ENCODE measurements at regions not wholly inside any gene's neighbourhood (a gene's known extent, or its start where the extent isn't known, plus 50 kb on each side); places are given as distances from the start of the nearest gene placed in this dataset.
"Not testable (repeated sequence)": the region's sequence is repeated elsewhere in the genome, so short reads cannot be mapped to it uniquely, and the experiment has no call there.

GRCh38 chr3:155995525-155996370 lies 124.6 kb upstream of the KCNAB1 start:
- no peak overlapping the region for H3K4me3 ChIP-seq (ENCODE audit: low read depth, low read length)
- TF ChIP-seq, protein P1, sequence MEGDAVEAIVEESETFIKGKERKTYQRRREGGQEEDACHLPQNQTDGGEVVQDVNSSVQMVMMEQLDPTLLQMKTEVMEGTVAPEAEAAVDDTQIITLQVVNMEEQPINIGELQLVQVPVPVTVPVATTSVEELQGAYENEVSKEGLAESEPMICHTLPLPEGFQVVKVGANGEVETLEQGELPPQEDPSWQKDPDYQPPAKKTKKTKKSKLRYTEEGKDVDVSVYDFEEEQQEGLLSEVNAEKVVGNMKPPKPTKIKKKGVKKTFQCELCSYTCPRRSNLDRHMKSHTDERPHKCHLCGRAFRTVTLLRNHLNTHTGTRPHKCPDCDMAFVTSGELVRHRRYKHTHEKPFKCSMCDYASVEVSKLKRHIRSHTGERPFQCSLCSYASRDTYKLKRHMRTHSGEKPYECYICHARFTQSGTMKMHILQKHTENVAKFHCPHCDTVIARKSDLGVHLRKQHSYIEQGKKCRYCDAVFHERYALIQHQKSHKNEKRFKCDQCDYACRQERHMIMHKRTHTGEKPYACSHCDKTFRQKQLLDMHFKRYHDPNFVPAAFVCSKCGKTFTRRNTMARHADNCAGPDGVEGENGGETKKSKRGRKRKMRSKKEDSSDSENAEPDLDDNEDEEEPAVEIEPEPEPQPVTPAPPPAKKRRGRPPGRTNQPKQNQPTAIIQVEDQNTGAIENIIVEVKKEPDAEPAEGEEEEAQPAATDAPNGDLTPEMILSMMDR (IDR thresholded peaks at IDR 0.05; ENCODE audit: borderline replicate concordance, insufficient read depth, low read depth, low read length): peak; percentile 25; the same call in 1 of the 2 replicates

DNA sequence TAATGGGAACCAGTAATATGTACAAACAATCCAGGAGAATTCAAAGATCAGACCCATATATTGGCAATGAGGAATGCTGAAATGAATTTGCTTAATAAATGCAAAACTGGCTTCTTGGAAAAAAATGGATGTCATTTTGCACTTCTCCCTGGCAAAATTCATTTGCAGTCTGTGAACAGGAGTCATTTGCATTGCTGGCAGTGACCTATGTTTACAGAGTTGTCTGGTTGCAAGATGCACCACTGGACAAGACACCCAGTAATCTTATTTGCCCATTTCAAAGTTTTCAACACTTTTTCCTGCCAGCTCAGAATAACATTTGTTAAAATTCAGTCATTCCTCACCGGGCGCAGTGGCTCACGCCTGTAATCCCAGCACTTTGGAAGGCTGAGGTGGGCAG lies 123.5 kb upstream of the KCNAB1 start:
- TF ChIP-seq, protein P1 (IDR thresholded peaks at IDR 0.05; ENCODE audit: borderline replicate concordance, insufficient read depth, low read depth, low read length): no peak
- H3K4me3 ChIP-seq (ENCODE audit: low read depth, low read length): no peak overlapping the region

DNA sequence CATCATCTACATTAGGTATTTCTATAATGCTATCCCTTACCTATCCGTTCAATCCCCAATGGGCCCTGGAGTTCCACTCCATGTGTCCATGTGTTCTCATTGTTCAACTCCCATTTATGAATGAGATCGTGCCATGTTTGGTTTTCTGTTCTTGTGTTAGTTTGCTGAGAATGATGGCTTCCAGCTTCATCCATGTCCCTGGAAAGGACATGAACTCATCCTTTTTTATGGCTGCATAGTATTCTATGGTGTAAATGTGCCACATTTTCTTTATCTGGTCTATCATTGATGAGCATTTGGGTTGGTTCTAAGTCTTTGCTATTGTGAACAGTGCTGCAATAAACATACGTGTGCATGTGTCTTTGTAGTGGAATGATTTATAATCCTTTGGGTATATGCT lies 122.2 kb upstream of the KCNAB1 start:
- not testable (repeated sequence) for H3K4me3 ChIP-seq (ENCODE audit: low read depth, low read length)

GRCh38 chr3:156005736-156006135 lies 114.6 kb upstream of the KCNAB1 start:
- H3K4me3 ChIP-seq (ENCODE audit: low read depth, low read length): no peak overlapping the region

DNA sequence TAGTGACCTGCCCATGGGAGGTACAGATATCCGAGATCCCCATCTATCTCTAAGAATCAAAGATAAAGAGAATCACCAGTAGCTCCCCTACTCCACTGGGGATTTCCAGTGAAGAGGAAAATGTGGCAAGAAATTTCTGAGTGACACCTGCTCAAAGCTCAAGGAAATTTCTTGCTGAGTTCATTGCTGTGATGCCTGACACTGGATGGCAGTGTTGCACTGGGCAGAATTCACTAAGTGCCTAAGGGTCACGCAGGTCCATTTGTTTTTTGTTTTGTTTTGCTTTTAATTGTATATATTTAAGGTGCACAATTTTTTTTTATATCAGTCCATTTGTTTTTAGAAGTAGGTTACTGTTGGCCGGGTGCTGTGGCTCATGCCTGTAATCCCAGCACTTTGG lies 109.5 kb upstream of the KCNAB1 start:
- H3K4me3 ChIP-seq (ENCODE audit: low read depth, low read length): no peak overlapping the region
- TF ChIP-seq, protein P1 (IDR thresholded peaks at IDR 0.05; ENCODE audit: borderline replicate concordance, insufficient read depth, low read depth, low read length): peak; percentile 29; the same call in 1 of the 2 replicates

More at GRCh38 chr3:156005736-156006135, 114.6 kb upstream of the KCNAB1 start:
- TF ChIP-seq, protein P1 (IDR thresholded peaks at IDR 0.05; ENCODE audit: borderline replicate concordance, insufficient read depth, low read depth, low read length): no peak

- TF ChIP-seq, protein P1 (IDR thresholded peaks at IDR 0.05; ENCODE audit: borderline replicate concordance, insufficient read depth, low read depth, low read length): no peak
- no peak overlapping the region for H3K4me3 ChIP-seq (ENCODE audit: low read depth, low read length)
Measured at GRCh38 chr3:156014489-156014888, 105.9 kb upstream of the KCNAB1 start.

GRCh38 chr3:156016902-156017301 lies 103.5 kb upstream of the KCNAB1 start:
- TF ChIP-seq, protein P1 (IDR thresholded peaks at IDR 0.05; ENCODE audit: borderline replicate concordance, insufficient read depth, low read depth, low read length): no peak
- no peak overlapping the region for H3K4me3 ChIP-seq (ENCODE audit: low read depth, low read length)
